Transverse colon (tissue), 4 donors: ENCODE measurements at regions not wholly inside any gene's neighbourhood (a gene's known extent, or its start where the extent isn't known, plus 50 kb on each side); places are given as distances from the start of the nearest gene placed in this dataset.

Source experiments
- DNase-seq: peaks from one replicate; pipeline ENCODE4 v3.0.0-alpha.2; 2019
- H3K27ac ChIP-seq, 4 donors: fragments of 200-600 bp; sonication (generic); 2 replicates each; pipeline ENCODE4 v1.5.1; 2016 to 2018; ENCODE audit warnings: inconsistent platforms in 4 of 4
- H3K27me3 ChIP-seq: fragments of 200-600 bp; sonication (generic); 2 replicates; pipeline ENCODE4 v1.5.1; 2017; ENCODE audit warnings: inconsistent platforms
- H3K36me3 ChIP-seq, 4 donors: fragments of 200-600 bp; sonication (generic); 2 replicates each; pipeline ENCODE4 v1.5.1; 2017 to 2019; ENCODE audit warnings: inconsistent platforms in 4 of 4
- H3K4me1 ChIP-seq, 4 donors: fragments of 200-600 bp; sonication (generic); 2 replicates each; pipeline ENCODE4 v1.5.1; 2017 to 2020; ENCODE audit warnings: inconsistent platforms in 4 of 4
- H3K4me3 ChIP-seq, 4 donors: fragments of 200-600 bp; sonication (generic); 1 replicate in 1 of 4; 2 replicates in 3 of 4; pipeline versions ENCODE4 v1.5.1 to v1.6.1; 2017 to 2019; ENCODE audit warnings: inconsistent platforms in 4 of 4
- H3K9me3 ChIP-seq, 2 donors: fragments of 200-600 bp; sonication (generic); 2 replicates each; pipeline ENCODE4 v1.5.1; 2017 to 2019; ENCODE audit warnings: inconsistent platforms in 2 of 2
- EP300 ChIP-seq: sonication (generic); formaldehyde crosslinking; IDR thresholded peaks from one replicate; pipeline ENCODE4 v1.6.1; 2017; ENCODE audit warnings: antibody characterized with exemption, low read depth
- POLR2A ChIP-seq: fragments of 450-650 bp; IDR thresholded peaks from one replicate; pipeline ENCODE4 v1.6.1; 2016; ENCODE audit warnings: antibody characterized with exemption, mild to moderate bottlenecking, moderate library complexity
- POLR2AphosphoS5 ChIP-seq, 3 donors: sonication (generic); formaldehyde crosslinking; IDR thresholded peaks; one replicate each; pipeline ENCODE4 v1.6.1; 2016; ENCODE audit warnings: antibody characterized with exemption in 3 of 3
- WGBS, 2 donors: methylation state at CpG; one replicate each; pipeline ENCODE4 v1.1.5; 2018; ENCODE audit warnings: low coverage in 1 of 2; 5-methylcytosine and 5-hydroxymethylcytosine counted together
- in situ Hi-C, 4 donors: fragments of 200-750 bp; cut with MboI; loops; one replicate each; pipeline versions ENCODE4 v1.15.0 to v1.15.1; 2017; ENCODE audit warnings: low sequenced_read_pairs in 3 of 4, low pct_ligation_motif_present in 1 of 4, low pct_unique_long_range_greater_than_20kb in 1 of 4
- intact Hi-C: fragments of 100-400 bp; cut with DNase I; formaldehyde crosslinking; loops from one replicate; pipeline ENCODE4 v1.15.1; 2023; ENCODE audit warnings: low total_unique reads
- TF ChIP-seq, protein P1 (sequence below), 5 experiments: fragments of 200-600 bp in 3 of 5; fragments of 450-650 bp in 2 of 5; sonication (generic) in 3 of 5; IDR thresholded peaks; 1 replicate in 2 of 5; 2 replicates in 3 of 5; pipeline ENCODE4 v1.5.1; 2016 to 2017; ENCODE audit warnings: antibody characterized with exemption in 5 of 5, inconsistent platforms in 3 of 5, mild to moderate bottlenecking in 2 of 5, moderate library complexity in 1 of 5

DNA sequence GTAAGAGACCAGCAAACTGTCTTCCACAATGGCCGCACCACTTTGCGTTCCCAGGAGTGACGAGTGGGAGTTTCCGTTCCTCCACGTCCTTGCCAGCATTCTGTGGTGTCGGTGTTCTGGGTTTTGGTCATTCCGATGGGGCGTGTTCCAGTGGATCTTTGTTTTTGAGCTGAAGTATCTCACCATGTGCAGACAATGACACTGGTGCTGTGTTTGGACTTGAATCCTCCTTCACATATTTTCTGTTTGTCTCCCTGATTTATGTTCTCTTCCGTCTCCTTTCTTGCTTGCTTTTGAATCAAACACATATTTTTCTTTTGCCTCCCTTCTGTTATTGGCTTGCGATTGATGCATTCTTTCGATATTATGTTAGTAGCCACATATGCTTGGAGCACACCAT, 60.8 kb upstream of the IRX4 start:
- Histone ChIP-seq H3K4me3 (no peak overlapping the region), H3K36me3 (no peaks in the 10 kb centered on the region), H3K27me3 (no peaks in the 10 kb centered on the region), H3K4me1 (no peaks in the 10 kb centered on the region), H3K9me3 (no peaks in the 10 kb centered on the region), H3K27ac (no peak overlapping the region)
- TF ChIP-seq POLR2AphosphoS5 (IDR thresholded peaks at IDR 0.05), result no peak
- TF ChIP-seq EP300, result no peak
- TF ChIP-seq, protein P1, sequence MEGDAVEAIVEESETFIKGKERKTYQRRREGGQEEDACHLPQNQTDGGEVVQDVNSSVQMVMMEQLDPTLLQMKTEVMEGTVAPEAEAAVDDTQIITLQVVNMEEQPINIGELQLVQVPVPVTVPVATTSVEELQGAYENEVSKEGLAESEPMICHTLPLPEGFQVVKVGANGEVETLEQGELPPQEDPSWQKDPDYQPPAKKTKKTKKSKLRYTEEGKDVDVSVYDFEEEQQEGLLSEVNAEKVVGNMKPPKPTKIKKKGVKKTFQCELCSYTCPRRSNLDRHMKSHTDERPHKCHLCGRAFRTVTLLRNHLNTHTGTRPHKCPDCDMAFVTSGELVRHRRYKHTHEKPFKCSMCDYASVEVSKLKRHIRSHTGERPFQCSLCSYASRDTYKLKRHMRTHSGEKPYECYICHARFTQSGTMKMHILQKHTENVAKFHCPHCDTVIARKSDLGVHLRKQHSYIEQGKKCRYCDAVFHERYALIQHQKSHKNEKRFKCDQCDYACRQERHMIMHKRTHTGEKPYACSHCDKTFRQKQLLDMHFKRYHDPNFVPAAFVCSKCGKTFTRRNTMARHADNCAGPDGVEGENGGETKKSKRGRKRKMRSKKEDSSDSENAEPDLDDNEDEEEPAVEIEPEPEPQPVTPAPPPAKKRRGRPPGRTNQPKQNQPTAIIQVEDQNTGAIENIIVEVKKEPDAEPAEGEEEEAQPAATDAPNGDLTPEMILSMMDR (IDR thresholded peaks at IDR 0.05), result no peak
- no peak for TF ChIP-seq POLR2A
- in situ Hi-C loops, result no loop called here
- intact Hi-C loops, result no loop called here
- 92 to 100% methylated on average over 2 to 11 of the region's 11 CpGs for WGBS, 2 donors
- DNase-seq, result no peak

- Histone ChIP-seq H3K27me3 (no peaks in the 10 kb centered on the region), H3K9me3 (no peaks in the 10 kb centered on the region), H3K4me3 (no peak overlapping the region), H3K36me3 (no peaks in the 10 kb centered on the region), H3K4me1 (no peaks in the 10 kb centered on the region), H3K27ac (no peak overlapping the region)
- intact Hi-C loops (no loop called here), in situ Hi-C loops (no loop called here)
- DNase-seq, result no peak
- TF ChIP-seq POLR2AphosphoS5 (IDR thresholded peaks at IDR 0.05) (no peak), EP300 (no peak), POLR2A (no peak)
- TF ChIP-seq, protein P1 (IDR thresholded peaks at IDR 0.05), result no peak
- WGBS, 2 donors, result 82 to 90% methylated on average over 5 of the region's 5 CpGs
Observed at GRCh38 chr5:1942630-1943029, 59.9 kb upstream of the IRX4 start.

DNA sequence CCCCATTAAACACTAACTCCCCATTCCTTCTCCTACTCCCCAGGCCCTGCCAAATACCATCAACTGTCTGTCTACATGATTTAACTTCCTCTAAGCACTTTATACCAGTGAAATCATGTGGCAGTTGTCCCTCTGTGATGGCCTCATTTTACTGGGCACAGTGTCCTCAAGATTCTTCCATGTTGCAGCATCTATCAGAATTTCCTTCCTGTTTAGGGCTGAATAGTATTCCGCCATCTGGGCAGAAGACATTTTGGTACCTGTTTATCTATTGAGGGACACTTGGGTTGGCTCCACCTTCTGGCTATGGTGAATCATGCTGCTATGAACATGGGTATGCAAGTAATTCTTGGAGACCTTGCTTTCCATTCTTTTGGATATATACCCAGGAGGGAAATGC, 59.4 kb upstream of the IRX4 start:
- Histone ChIP-seq H3K36me3 (no peaks in the 10 kb centered on the region), H3K4me3 (no peak overlapping the region), H3K27ac (no peak overlapping the region), H3K27me3 (no peaks in the 10 kb centered on the region), H3K9me3 (no peaks in the 10 kb centered on the region), H3K4me1 (no peaks in the 10 kb centered on the region)
- DNase-seq, result no peak
- 100% methylated on average over 1 of the region's 1 CpG; no CpG with 5 or more reads in 1 of the 2 donors for WGBS, 2 donors
- no peak for TF ChIP-seq POLR2AphosphoS5 (IDR thresholded peaks at IDR 0.05)
- TF ChIP-seq, protein P1 (IDR thresholded peaks at IDR 0.05), result no peak
- no peak for TF ChIP-seq POLR2A
- no peak for TF ChIP-seq EP300
- intact Hi-C loops (no loop called here), in situ Hi-C loops (no loop called here)

- 63 to 76% methylated on average over 5 to 6 of the region's 6 CpGs for WGBS, 2 donors
- Histone ChIP-seq H3K27ac (no peak overlapping the region), H3K4me1 (no peaks in the 10 kb centered on the region), H3K27me3 (no peaks in the 10 kb centered on the region), H3K4me3 (no peak overlapping the region), H3K36me3 (no peaks in the 10 kb centered on the region), H3K9me3 (no peaks in the 10 kb centered on the region)
- TF ChIP-seq POLR2A (no peak), POLR2AphosphoS5 (IDR thresholded peaks at IDR 0.05) (no peak), EP300 (no peak)
- DNase-seq, result no peak
- intact Hi-C loops (no loop called here), in situ Hi-C loops (no loop called here)
Observed at GRCh38 chr5:1939256-1939655, 56.5 kb upstream of the IRX4 start.

GRCh38 chr5:1938310-1939000, 55.7 kb upstream of the IRX4 start:
- Histone ChIP-seq H3K4me3 (no peak overlapping the region), H3K4me1 (no peaks in the 10 kb centered on the region), H3K27me3 (no peaks in the 10 kb centered on the region), H3K9me3 (no peaks in the 10 kb centered on the region), H3K36me3 (no peaks in the 10 kb centered on the region), H3K27ac (no peak overlapping the region)
- 86 to 90% methylated on average over 6 to 16 of the region's 17 CpGs for WGBS, 2 donors
- no peak for TF ChIP-seq EP300
- no peak for TF ChIP-seq POLR2AphosphoS5 (IDR thresholded peaks at IDR 0.05)
- no peak for TF ChIP-seq POLR2A
- TF ChIP-seq, protein P1 (IDR thresholded peaks at IDR 0.05), result no peak
- no peak for DNase-seq
- intact Hi-C loops (no loop called here), in situ Hi-C loops (no loop called here)
